GM21619 (cell line): ENCODE measurements at regions not wholly inside any gene's neighbourhood (a gene's known extent, or its start where the extent isn't known, plus 50 kb on each side); places are given as distances from the start of the nearest gene placed in this dataset.

Experiments used
- ATAC-seq: cut with Tn5 transposase; IDR thresholded peaks from one replicate; pipeline ENCODE4 v1.9.1; 2021; ENCODE audit not compliant: unreplicated experiment

- ATAC-seq: no peak
Measured at GRCh38 chr9:71213633-71214032, 92.2 kb upstream of the TRPM3 start.

- no peak for ATAC-seq
Measured at GRCh38 chr9:71210326-71210725, 88.9 kb upstream of the TRPM3 start.

GRCh38 chr9:71209890-71210289 is 88.5 kb upstream of the TRPM3 start:
- no peak for ATAC-seq

- ATAC-seq: no peak
Measured at GRCh38 chr9:71202931-71203330, 81.5 kb upstream of the TRPM3 start.

- no peak for ATAC-seq
Measured at GRCh38 chr9:71191708-71192107, 70.3 kb upstream of the TRPM3 start.

- no peak for ATAC-seq
Measured at GRCh38 chr9:71183251-71183650, 61.8 kb upstream of the TRPM3 start.

GRCh38 chr9:71179183-71179582 is 57.8 kb upstream of the TRPM3 start:
- ATAC-seq: no peak

- ATAC-seq: no peak
Measured at GRCh38 chr9:71177901-71178300, 56.5 kb upstream of the TRPM3 start.

GRCh38 chr9:71171517-71171916 is 50.1 kb upstream of the TRPM3 start:
- ATAC-seq: no peak
